A673 (cell line): ENCODE measurements at regions not wholly inside any gene's neighbourhood (a gene's known extent, or its start where the extent isn't known, plus 50 kb on each side); places are given as distances from the start of the nearest gene placed in this dataset.

Experiments
- BruUV-seq: library from RNA; stranded (reverse); fragments of 400-500 nt; replicated peaks from 2 replicates; lab custom pipeline; 2021; lab: Mats Ljungman, UMichigan
- CTCF ChIA-PET: fragments of 300-600 bp; sonication (Branson Sonifier 250); formaldehyde crosslinking; loops from one replicate; lab custom pipeline; 2022; ENCODE audit warnings: antibody characterized with exemption; lab: Charles Lee
- POLR2A ChIA-PET: fragments of 300-600 bp; sonication (Branson Sonifier 250); formaldehyde crosslinking; loops from one replicate; lab custom pipeline; 2022; ENCODE audit warnings: antibody characterized with exemption; ENCODE audit not compliant: low non-redundant PET; lab: Charles Lee
- DNase-seq: peaks from one replicate; pipeline ENCODE4 v3.0.0-alpha.2; 2015; ENCODE audit warnings: low spot score
- H3K27ac ChIP-seq: fragments of 200-600 bp; sonication (generic); 2 replicates; pipeline ENCODE4 v1.5.1; 2016; ENCODE audit warnings: mixed run types, low read depth, mild to moderate bottlenecking, mixed read lengths, antibody characterized with exemption, low read length; ENCODE audit not compliant: poor library complexity, severe bottlenecking
- H3K27me3 ChIP-seq: fragments of 200-600 bp; sonication (generic); replicated peaks from 2 replicates; pipeline ENCODE4 v1.6.1; 2017; ENCODE audit warnings: mixed run types, low read depth, mild to moderate bottlenecking, mixed read lengths, antibody characterized with exemption, low read length; ENCODE audit not compliant: insufficient read depth, poor library complexity
- H3K36me3 ChIP-seq: fragments of 200-600 bp; sonication (generic); 2 replicates; pipeline ENCODE4 v1.6.1; 2016; ENCODE audit warnings: mixed run types, mild to moderate bottlenecking, mixed read lengths, antibody characterized with exemption, low read length; ENCODE audit not compliant: insufficient read depth, poor library complexity, severe bottlenecking
- H3K4me1 ChIP-seq: fragments of 200-600 bp; sonication (generic); 2 replicates; pipeline ENCODE4 v1.6.1; 2017; ENCODE audit warnings: mixed run types, mild to moderate bottlenecking, mixed read lengths, antibody characterized with exemption, low read length; ENCODE audit not compliant: insufficient read depth, poor library complexity, severe bottlenecking
- H3K4me3 ChIP-seq: fragments of 200-600 bp; sonication (generic); 2 replicates; pipeline ENCODE4 v1.5.1; 2016; ENCODE audit warnings: low read depth, mixed run types, mild to moderate bottlenecking, mixed read lengths, low read length; ENCODE audit not compliant: poor library complexity, severe bottlenecking
- H3K9me3 ChIP-seq: fragments of 200-600 bp; sonication (generic); 2 replicates; pipeline ENCODE4 v1.6.1; 2016; ENCODE audit warnings: mixed run types, low read depth, mild to moderate bottlenecking, mixed read lengths, antibody characterized with exemption, low read length; ENCODE audit not compliant: poor library complexity, severe bottlenecking
- CTCF ChIP-seq: fragments of 300-800, 200-600 bp; sonication (generic); conservative IDR thresholded peaks from 2 replicates; pipeline ENCODE4 v1.5.1; 2017; ENCODE audit warnings: low read depth, mild to moderate bottlenecking, antibody characterized with exemption, low read length, moderate library complexity, mixed read lengths
- EZH2 ChIP-seq: fragments of 200-600 bp; sonication (generic); IDR thresholded peaks from 2 replicates; pipeline ENCODE4 v1.6.1; 2017; ENCODE audit warnings: borderline replicate concordance, low read depth, mild to moderate bottlenecking, mixed read lengths, antibody characterized with exemption, low read length; ENCODE audit not compliant: poor library complexity, severe bottlenecking
- intact Hi-C: fragments of 100-400 bp; cut with micrococcal nuclease; formaldehyde crosslinking; loops from one replicate; pipeline ENCODE4 v1.10.0; 2022; ENCODE audit not compliant: unreplicated experiment

GRCh38 chr6:814378-815347 lies 121.7 kb upstream of the EXOC2 start:
- intact Hi-C loops = no loop called here
- no TSS peak for BruUV-seq
- peaks cover 28% of the 10 kb centered on the region for H3K27me3 ChIP-seq
- ChIA-PET POLR2A (no interaction called here), CTCF (no interaction called here)
- TF ChIP-seq CTCF (no peak), EZH2 (no peak)
- H3K36me3 ChIP-seq = no peaks in the 10 kb centered on the region
- H3K27ac ChIP-seq = no peak overlapping the region
- no peaks in the 10 kb centered on the region for H3K4me1 ChIP-seq
- no peaks in the 10 kb centered on the region for H3K9me3 ChIP-seq
- H3K4me3 ChIP-seq = no peak overlapping the region
- DNase-seq = no peak

GRCh38 chr6:811831-812230 lies 118.9 kb upstream of the EXOC2 start:
- intact Hi-C loops = no loop called here
- no peak for DNase-seq
- Histone ChIP-seq H3K27me3 (peaks cover 28% of the 10 kb centered on the region), H3K36me3 (no peaks in the 10 kb centered on the region), H3K4me1 (no peaks in the 10 kb centered on the region), H3K27ac (no peak overlapping the region), H3K9me3 (no peaks in the 10 kb centered on the region), H3K4me3 (no peak overlapping the region)
- BruUV-seq = no TSS peak
- CTCF ChIA-PET = no interaction called here
- TF ChIP-seq CTCF = no peak
- no peak for TF ChIP-seq EZH2
- POLR2A ChIA-PET = no interaction called here

GRCh38 chr6:811191-811590 lies 118.3 kb upstream of the EXOC2 start:
- POLR2A ChIA-PET = no interaction called here
- no peak overlapping the region for H3K4me3 ChIP-seq
- CTCF ChIA-PET = no interaction called here
- H3K4me1 ChIP-seq = no peaks in the 10 kb centered on the region
- H3K27me3 ChIP-seq = peaks cover 34% of the 10 kb centered on the region
- H3K36me3 ChIP-seq = no peaks in the 10 kb centered on the region
- intact Hi-C loops = no loop called here
- TF ChIP-seq CTCF = no peak
- TF ChIP-seq EZH2 = no peak
- no peak overlapping the region for H3K27ac ChIP-seq
- BruUV-seq = no TSS peak
- no peak for DNase-seq
- H3K9me3 ChIP-seq = no peaks in the 10 kb centered on the region
